Hematopoietic multipotent progenitor cell treated with erythropoietin and hydrocortisone succinate and interleukin-3 and kit ligand, for 15 days (in vitro differentiated cells): ENCODE measurements at regions not wholly inside any gene's neighbourhood (a gene's known extent, or its start where the extent isn't known, plus 50 kb on each side); places are given as distances from the start of the nearest gene placed in this dataset.
A peak's percentile ranks its signal among the peaks of the same experiment; 100 is the strongest.
"Not testable (repeated sequence)": the region's sequence is repeated elsewhere in the genome, so short reads cannot be mapped to it uniquely, and the experiment has no call there.

Experiments used
- DNase-seq: peaks from one replicate; pipeline ENCODE4 v3.0.0-alpha.2; 2015; ENCODE audit warnings: low spot score

DNA sequence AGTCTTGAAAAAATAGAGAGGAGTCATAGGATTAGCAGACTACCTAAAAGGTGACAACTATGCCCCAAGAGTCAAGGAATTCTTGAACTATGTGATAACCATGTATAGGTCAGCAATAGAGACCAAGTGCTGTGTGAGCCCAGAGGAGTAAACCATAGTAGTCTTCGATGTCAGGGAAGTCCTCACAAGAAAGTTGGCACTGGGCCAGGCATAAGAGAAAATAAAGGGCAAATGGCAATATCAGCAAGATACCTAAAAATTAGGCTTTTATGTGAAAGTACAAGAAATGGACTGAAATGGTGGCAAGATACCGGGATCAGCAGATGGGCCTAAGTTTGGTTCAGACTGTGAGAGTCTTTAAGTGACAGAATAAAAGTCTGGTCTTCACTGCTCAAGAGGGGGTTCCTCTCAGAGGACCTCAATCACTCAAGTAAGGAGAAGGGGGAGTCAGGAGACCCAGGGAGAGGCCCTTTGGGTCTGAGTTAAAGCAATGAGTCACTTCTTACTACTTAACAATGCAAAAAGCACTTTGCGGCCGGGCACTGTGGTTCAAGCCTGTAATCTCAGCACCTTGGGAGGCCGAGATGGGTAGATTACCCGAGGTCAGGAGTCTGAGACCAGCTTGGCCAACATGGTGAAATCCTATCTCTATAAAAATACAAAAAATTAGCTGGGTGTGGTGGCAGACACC is 95.0 kb downstream of the TEX35 start:
- peak; percentile 10 for DNase-seq

DNA sequence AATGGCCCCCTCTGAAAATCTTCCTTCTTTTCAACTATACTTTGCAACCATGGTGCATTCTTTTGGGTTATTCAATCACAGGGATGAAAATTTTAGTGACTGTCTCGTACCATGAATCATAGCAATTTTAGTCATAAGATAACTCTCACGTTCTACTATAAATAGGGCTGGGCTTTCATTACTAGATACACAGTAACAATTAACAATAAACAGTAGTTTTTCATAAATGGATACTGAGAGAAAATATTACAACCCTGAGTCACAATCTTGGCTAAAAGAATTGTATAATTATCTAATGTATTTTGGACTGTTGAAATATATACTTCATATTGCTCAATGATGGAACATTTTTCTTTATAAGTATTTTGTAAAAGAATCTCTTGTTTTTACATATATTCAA is 96.1 kb downstream of the TEX35 start:
- DNase-seq: no peak

DNA sequence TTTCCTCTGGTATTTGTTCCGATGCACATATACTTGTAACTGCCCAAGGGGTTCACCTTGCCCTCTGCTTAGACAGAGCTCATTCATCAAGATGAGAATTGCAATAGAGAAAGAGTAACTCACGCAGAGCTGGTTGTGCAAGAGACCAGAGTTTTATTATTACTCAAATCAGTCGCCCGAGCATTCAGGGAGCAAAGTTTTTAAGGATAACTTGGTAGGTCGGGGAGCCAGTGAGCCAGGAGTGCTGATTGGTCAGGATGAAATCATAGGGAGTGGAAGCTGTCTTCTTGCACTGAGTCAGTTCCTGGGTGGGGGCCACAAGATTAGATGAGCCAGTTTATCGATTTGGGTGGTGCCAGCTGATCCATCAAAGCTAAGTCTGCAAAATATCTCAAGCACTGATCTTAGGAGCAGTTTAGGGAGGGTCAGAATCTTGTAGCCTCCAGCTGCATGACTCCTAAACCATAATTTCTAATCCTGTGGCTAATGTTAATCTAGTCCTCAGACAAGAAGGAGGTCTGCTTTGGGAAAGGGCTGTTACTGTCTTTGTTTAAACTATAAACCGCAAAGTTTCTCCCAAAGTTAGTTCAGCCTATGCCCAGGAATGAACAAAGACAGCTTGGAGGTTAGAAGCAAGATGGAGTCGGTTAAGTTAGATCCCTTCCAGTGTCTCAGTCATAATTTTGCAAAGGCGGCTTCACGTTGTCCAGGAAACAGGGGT is 97.9 kb downstream of the TEX35 start:
- not testable (repeated sequence) for DNase-seq

DNA sequence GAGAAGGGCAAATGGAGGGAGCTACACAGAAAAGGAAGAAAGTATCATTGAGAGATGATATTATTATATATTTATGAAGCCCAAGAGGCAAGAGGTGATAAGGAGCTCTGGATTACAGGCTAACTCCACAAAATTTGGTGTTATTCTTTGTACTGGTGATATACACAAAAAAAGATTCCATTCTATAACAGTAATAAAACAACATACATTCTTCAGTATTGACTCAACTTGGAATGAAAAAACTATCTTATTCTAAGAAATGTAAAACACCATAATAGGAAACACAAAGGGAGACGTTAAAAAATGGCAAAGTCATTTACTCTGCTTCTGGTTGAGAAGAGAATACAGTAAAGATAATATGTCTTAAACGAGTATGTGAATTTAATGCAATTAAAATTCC is 99.4 kb downstream of the TEX35 start:
- DNase-seq: no peak

DNA sequence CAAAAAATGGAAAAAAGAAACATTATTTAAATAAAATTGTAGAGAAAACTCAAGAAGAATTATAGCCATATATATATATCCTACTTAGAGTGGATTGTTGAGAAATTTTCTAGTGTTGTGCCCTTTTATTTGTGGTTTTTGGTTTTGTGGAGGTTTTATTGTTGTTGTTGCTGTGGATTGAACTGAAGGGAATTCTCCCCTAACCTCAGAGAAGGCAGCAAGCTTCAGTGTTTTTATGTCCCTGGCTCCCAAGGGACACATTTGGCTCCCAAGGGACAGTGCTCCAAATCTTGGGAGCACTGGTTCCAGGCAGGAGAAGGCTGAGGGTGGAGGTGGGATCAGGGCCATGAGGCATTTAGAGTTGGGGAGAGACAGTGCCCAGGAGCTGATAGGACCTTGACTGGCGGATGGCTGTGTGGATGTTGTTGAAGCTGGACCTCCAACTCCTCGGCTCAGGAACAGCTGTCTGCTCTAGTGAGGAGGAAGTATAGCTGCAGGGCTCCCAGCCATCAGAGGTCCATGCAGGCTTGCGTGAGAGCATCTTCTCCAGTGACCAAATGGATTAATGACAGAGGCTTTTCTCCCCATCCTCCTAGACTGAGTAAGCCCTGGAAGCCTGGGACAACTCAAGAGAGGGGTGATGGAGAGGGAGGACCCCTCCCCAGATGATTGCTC is 100.5 kb downstream of the TEX35 start:
- no peak for DNase-seq

DNA sequence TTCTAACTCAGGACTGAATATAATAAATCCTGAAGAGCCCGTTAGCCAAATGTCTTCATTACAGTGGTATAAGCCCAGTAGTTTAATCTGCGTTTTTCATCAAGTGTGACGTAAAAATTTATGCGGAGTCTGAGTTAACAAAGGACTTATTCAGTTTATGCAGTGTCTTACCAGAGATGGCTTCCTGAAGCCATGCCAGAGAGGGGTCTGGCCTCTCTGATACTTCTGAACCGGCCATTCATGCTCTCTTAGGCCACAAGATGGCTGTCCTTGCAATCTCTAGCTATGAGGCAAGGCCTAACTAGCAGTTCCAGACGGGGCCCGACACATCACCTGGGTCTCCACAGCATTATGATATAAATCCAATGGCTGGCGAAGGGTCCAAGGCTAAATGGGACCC is 101.4 kb downstream of the TEX35 start:
- no peak for DNase-seq

DNA sequence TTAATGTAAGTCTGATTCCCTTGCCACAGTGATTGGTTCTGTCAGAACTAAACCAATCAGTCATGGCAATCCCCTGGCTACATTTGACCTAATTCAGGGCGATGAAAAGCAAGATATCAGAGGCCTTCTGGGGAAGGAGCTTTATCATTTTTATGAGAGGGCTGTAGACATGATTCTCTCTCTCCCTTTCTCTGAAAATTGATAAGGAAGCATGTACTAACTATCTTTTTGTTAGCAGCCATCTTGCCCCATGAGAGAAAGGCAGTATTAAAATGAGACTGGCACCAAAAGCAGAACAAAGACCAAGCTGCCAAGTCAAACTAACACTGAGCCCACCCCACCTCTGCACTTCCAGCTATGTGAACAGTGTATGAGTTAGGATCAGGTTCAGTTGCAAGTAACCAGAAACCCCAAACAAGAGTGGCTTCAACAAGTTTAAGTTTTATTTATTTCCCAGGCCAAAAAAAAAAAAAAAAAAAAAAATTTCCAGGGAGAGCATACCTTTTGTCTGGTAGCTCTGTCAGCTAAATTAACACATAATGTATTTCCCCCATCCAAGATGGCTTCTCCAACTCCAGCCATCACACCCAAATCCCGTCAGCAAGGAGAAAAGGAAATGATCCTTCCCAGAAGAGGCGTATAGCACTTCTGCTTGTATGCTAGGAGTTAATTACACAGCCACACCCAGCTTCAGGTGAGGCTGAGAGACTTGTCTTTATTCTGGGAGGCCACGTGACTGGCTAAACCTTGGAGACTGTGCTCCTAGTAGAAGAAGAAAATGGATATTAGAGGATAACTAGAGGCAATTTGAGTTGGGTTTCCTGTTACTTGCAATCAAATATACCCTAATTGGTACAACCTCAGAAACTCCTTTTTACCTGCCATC is 105.8 kb upstream of the RALGPS2 start:
- no peak for DNase-seq

DNA sequence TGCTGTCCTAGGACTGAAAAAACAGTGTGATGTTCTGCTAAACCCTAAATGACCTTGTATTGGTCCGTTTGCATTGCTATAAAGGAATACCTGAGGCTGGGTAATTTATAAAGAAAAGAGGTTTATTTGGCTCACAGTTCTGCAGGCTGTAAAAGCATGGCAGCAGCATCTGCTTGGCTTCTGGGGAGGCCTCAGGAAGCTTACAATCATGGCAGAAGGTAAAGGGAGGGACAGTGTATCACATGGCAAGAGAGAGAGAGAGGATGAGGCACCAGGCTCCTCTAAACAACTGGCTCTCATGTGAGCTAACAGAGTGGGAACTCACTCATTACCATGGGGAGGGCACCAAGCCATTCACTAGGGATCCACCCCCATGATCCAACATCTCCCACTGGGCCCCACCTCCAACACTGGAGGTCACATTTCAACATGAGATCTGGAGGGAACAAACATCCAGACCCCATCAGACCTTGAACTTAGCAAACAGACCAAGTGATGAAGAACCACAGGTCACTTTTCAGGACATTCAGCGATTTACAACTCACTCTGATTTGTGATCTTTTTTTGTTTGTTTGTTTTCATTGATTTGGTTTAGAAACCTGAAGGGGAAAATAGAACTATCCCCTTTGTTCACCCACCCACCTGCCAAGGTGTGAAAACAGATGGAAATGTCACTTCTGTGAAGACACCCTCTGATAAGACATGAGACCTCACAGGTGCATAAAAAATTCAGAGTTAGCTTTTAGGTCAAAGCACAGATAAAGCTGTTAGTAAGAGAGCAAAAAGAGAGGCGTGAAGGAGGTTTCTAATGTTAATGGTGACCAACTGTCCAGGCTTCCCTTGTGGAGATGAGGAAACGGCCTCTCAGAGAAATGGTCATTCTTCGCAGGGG is 104.2 kb upstream of the RALGPS2 start:
- no peak for DNase-seq

DNA sequence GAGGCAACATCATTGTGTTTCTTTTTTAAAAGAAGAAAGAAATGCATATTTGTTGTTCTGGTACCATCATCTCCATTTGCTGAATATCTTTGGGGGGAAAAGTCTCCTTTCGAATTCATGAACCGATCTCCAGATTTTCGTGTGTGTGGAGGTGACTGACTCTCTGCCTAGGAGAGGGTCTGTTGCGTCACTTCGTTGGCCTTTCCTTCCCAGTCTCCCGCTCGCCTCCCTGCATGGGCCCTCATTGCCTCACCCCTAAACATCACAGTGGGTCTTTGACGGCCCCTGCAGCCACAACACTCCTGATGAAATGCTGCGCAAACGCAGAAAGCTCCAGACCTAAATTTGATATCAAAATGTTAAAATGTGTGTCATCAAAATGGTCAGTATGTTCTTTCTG is 103.2 kb upstream of the RALGPS2 start:
- no peak for DNase-seq

DNA sequence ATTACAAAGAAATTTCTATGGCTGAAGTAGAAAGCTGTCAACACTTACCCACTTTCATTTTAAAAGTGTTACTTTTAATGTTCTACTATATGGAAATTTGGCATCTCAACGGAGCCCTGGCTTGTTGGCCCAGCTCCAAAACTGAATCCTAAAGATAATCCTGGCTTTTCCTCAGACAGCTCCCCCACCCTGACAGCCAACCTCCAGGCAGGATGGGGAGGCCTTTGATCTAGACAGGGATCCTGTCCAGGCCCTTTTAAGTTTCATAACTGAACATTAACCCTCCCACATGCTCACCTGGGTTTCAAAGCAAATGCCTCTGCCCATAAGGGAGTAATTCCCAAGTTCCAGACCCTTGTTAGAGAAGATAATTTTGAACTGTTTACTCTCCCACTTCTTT is 99.3 kb upstream of the RALGPS2 start:
- DNase-seq: no peak

DNA sequence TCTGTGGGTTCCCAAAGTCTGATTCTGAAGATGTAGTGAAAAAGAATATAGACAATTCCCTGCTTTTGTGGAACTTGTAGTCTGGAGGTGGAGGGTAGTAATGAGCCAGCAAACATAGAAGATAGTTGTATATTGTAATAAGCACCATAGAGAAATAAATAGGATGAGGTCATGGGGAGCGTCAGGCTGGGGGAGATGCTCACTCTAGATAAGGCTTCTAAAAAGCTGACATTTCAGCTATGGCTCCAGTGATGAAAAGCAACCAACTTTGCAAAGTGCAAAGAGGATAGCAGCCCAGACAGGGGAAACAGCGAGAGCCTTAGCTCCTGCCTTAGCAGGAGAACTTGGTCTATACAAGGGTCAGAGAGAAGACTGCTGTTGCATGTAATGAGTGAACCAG is 98.0 kb upstream of the RALGPS2 start:
- DNase-seq: no peak

DNA sequence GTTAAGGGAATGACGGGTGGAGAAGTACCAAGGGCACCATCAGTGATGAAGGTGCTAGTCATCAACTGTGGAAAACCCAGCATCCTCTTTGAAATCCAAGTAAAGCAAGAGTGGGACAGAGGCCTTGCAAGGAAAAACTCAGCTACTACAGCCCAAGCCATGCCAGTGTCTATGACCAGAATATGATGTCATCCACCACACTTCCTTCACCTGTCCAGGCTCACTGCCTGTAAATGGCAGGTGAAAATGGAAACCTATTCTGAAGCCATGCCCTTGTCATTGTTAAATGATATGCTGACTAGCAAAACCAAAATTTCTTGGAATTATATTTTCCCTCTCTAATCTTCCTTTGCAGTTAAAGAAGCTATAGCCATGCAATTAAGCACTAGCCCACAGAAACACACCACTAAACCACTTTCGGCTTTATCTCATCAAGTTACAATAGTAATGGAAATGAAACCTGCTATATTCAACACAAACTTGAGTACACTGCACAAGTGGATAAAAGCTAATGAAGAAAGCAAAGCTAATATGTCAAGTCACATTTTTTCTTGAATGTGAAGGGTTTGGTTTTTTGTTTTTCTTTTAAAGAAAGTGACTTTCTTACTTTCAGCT is 96.3 kb upstream of the RALGPS2 start:
- no peak for DNase-seq

DNA sequence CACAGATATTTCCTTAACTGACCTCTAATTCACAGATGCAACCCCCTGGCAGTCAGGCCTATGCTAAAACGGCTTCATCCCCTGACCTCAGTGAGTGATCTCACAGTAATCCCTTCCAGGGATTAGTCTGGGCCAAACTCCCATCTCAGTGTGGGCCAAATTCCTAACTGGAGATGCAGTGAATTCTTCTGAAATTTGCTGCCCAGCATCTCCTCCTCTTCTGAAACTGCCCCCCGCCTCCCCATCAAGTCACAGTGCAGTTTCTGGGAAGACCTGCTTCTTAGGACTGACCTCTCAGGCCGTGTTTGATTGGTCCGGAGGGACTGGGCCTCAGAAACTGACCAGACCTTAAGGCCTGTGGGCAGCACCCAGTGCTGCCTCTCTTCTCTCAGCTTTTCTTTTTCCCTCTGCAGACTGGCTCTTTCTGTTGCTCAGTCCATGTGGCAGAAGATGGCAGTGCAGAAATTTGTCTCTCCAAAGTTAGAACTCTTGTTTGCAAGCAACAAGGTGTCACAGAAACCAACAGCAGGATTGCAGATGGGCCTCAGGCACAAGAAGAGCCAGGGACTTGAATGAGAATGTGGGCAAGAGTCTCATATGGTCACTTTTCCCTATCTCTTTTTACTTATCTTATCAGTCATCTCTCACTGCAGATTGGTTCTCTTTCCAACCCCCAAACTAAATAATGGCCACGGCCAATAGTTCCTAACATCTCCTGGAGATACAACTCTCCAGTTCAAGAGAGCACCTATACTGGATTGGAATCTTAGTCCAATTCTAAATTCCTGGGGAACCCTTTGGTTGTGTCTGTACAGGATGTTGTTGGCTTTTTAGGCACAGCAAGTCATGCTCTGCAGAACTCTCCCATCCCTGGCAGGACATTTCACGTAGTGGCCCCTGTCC is 95.5 kb upstream of the RALGPS2 start:
- no peak for DNase-seq

DNA sequence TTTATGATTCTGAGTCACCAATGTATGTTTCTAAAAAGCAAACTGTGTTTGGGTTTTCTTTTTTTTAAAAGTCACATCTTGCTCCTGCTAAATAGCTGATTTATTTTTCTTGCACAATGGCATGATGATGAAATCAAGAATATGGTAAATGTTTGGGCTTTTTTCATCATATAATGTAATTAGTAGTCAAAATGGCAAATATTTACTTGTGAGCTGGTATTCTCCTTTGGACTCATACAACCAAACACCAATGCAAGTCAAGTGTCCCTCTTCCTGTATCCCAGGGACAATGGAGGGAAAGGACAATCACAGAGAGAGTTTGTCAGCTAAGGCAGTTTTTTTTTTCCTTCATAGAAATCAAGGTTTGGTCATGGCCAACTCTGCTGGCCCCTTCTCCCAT is 94.6 kb upstream of the RALGPS2 start:
- no peak for DNase-seq

DNA sequence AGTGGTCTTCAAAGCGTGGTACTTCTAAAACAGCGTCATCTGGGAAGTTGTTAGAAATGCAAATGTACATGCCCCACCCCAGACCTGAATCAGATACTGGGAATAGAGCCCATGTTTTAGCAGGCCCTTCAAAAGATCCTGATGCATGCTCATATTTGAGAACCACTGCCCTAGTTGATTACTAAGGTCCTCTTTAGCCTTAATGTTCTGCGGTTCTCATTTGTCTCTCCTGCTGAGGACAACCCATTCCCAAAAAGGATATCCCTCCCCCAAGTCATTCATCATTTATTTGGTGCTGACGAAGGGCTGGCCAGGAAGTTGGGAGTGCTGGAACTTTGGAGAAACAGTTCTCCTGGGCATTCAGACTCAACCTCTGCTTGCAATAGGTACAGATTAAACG is 92.4 kb upstream of the RALGPS2 start:
- no peak for DNase-seq

DNA sequence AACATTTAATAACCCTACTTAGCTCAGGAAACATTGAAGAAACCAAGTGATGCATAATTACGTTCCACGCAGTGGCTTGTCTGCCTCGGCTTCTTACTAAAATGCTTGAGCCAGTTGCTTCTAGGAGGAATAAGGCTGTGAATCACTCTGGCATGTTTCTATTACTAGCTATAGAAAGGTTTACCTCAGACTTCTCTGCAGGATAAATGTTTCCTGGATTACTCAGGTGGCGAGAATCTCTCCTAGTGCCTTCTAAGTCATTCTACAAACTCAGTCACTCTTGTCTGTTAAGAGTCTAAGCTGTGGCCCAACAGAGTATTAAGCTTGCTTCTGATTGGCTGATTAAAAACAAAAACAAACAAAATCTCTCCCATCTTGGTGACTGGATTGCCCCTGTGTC is 92.0 kb upstream of the RALGPS2 start:
- DNase-seq: no peak

DNA sequence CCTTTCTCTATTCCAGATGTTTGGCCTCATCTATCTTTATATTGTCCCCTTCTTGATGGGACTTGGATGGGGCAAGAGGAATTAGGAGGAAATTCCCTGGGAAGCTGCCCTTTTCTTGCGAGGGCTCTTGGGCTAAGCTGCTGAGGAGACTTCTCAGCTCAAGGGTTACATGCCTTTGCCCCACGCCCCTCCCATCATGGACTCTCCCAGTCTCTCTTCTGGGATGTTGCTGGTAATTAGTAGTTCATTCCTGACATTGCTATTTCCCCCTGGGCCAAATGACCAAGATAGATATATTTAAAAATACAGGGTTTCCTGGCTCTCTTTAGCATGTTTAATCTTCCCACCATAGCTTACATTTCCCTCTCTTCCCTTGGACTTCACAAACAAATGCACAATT is 90.6 kb upstream of the RALGPS2 start:
- no peak for DNase-seq

DNA sequence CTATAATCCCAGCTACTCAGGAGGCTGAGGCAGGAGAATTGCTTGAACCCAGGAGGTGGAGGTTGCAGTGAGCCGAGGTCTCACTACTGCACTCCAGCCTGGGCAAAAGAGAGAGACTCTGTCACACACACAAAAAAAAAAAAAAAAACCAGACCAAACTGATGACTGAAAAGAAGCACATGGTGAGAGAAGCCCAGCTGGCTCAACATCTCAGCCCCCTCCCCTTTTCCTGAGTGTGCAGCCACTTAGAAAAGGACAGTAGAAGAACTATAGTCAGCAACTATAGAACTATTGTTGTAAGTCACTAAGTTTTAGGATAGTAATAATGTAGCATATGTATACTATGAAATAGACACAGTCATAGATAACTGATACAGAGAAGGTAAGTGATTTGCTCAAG is 87.2 kb upstream of the RALGPS2 start:
- no peak for DNase-seq

DNA sequence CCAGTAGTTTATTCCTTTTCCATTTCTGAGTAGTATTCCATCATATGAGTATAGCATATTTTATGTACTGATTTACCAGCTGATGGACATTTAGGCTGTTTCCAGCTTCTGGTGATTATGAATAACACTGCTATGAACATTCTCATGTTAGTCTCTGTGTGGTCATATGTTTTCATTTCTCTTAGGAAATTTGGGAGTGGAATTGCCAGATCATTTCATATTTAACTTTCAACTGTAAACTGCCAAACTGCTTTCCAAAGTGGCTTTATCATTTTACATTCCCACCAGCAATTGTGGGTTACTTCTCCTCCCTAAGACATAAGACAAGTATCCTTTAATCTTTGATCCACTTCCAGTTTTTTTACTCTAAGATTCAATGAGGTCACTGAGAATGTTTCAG is 85.7 kb upstream of the RALGPS2 start:
- no peak for DNase-seq

DNA sequence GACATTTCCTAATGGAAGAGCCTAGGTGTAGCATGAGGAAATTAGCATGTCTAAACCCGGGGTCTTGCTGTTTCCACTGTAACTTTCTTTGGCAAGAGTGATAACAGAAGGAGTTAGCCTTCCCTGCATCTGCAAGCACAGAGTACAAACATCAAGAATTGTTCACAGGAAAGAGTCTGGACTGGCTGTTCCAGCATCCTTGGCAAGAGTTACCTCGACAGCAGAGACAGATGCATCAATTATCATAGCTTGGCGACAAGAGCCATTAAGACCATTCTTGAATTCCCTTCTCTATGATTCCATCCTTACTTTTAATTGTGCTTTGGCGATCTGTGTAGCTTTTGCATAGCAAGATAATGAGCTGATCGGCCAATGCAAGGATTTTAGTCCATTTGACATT is 82.8 kb upstream of the RALGPS2 start:
- DNase-seq: no peak
